ENCODE measurements at regions not wholly inside any gene's neighbourhood (a gene's known extent, or its start where the extent isn't known, plus 50 kb on each side); places are given as distances from the start of the nearest gene placed in this dataset.
"Not testable (repeated sequence)": the region's sequence is repeated elsewhere in the genome, so short reads cannot be mapped to it uniquely, and the experiment has no call there.

GRCh38 chr12:68387338-68387737, 55.2 kb upstream of the MDM1 start:
- no peak for DNase-seq

- DNase-seq = no peak
Observed at GRCh38 chr12:68389305-68389704, 57.1 kb upstream of the MDM1 start.

DNA sequence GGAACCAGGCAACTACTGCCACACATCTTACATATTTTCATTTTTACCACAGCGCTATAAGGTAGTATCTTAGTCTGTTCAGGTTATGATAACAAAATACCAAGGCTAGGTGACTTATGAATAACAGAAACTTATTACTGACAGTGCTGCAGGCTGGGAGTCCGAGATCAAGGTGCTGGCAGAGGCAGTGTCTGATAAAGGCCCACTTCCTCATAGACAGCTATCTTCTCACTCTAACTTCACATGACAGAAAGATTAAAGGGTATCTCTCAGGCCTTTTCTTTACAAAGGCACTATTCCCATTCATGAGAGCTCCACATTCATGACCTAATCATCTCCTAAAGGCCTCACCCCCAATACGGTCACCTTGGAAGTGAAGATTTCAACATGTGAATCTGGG, 59.8 kb upstream of the MDM1 start:
- DNase-seq = no peak

DNA sequence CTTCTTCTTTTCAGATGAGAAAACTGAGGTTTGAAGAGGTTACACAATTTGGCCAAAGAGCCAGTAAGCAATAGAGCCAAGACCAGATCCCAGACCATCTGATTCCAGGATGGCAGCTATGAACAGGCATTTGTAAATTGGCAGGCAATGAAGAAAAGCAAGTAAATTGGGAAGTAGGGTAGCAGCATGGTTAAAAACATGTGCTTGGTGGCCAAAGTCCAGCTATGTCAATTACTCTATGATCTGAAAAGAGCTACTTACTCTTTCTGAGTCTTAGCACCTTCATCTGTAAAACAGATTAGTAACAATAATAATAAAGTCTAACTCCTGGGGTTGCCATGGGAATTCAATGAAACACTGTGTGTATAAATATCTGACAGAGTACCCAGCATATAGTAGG, 60.2 kb upstream of the MDM1 start:
- DNase-seq = no peak

DNA sequence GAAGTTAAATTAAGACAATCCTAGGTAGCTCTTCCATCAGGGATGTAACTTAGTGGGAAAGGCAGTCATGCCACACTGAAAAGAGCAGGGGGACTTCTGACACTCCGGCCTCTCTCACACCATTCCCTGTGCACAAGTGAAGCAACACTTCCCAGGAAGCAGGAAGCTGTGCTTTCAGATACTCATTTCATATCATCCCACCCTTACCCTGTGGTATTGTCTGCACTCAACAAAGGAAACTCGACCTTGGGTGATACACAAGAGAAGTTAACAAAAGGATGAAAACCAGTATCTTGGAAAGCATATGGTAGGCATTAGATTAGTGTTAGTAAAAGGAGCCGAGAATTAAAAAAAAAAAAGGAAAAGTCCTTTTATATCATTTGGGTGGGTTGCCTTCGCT, 61.3 kb upstream of the MDM1 start:
- DNase-seq = no peak

- DNase-seq = no peak
Observed at GRCh38 chr12:68397566-68398158, 65.5 kb upstream of the MDM1 start.

GRCh38 chr12:68398689-68399088, 66.5 kb upstream of the MDM1 start:
- DNase-seq = not testable (repeated sequence)

DNA sequence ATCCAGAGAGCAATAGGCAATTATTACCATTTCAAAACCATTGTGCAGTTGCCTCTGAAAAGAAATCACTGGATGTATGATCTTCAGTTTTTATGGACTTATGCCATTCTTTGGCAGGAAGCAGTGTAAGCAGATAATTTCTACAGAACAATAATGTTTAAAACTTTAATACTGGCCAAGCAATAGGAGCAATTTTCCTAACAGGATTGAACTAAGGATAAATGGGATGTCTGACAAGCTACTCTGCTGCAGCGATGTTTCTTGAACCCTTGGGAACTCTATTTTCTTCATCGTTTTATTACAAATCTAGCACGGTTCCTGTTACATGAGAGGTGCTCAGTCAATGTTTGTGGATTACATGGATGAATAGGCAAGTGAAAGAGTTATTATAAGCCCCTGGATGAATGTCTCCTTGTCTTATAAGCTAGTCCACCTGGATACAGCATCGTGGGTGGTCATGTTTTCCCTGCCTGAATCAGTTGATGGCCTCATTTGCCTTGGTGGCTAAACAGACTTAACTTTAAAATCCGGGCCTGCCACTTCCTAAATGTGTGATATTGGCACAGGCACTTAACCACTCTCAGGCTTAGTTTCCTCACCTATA, 68.2 kb upstream of the MDM1 start:
- DNase-seq = no peak

DNA sequence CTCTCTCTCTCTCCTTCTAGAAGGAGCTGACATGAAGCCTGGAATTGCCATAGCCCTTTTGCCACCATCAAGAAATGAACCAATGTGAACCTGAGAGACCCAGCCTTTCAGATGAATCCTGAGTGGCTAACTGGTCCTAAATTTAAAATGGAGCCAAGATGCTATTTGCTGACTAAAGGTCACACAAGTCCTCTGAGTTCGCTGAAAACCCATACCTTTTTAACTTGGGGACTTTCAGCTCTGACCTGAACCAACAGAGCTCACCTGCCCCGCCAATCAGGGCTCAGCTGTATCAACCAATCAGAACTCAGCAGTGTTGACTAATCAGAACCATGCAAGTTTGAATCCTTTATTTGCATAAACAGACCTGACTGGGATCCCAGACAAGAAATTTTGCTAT, 70.3 kb upstream of the MDM1 start:
- DNase-seq = no peak

GRCh38 chr12:68403296-68403695, 71.1 kb upstream of the MDM1 start:
- DNase-seq = no peak

DNA sequence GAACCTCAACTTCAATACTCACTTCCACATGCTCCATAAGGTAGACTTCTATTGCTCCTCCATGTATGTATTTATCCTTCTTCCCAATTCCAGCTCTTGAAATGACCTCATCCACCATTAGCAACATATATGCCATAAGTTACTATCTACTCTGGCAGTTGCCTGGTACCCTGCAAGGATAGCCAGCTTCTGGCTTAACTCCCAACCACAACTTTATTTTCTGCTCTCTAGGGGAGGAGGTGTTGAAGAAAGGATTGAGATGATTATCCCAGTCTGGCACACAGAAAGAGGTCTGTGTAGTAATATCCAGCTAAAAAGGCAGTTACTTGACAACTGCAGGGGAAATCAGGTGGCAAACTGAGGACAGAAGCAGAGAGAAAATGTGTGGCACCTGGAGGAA, 71.5 kb upstream of the MDM1 start:
- DNase-seq = no peak

DNA sequence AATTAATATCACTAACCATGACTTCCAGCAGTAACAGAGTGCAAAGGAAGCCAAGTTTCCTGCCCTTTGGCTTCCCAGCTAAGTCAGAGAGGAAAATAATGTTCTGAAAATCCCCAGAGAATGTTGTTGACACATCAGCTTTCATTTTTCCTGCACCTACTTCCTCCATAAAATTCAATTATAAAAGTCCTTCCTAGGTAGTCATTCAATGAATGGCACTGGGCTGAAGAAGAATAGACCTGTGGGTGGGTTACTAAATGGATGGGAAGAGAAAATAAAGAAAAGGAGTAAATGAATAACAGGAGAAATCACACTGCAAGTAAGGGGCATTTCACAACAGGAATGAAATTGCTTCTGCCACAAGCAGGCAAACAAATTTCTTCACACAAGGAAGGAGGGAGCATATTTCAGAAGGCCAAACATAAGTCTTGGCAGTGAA, 73.2 kb upstream of the MDM1 start:
- DNase-seq = no peak

DNA sequence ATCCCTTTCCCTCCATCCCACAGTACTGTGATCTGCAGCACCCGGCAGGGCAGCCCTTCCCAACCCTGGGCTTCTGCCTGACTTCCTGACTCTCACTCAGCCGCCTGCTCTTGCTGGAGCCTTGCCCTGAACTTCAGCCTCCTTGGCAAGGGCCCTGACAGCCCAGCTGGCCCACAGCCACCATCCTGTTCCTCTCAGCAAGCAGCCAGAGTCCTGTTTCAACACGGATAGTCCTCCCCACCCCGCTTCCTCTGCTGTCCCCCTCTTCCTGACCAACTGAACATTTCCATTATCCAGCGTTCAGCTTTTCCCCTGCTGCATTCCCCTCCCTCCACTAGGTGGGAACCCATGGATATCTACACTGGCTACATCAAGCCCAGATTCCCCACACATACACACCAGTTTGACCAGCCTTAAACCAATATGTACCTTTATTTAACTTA, 74.0 kb upstream of the MDM1 start:
- no peak for DNase-seq

- no peak for DNase-seq
Observed at GRCh38 chr12:68406911-68407310, 74.7 kb upstream of the MDM1 start.

- DNase-seq = no peak
Observed at GRCh38 chr12:68410018-68410660, 78.0 kb upstream of the MDM1 start.

- DNase-seq = no peak
Observed at GRCh38 chr12:68411371-68411770, 79.2 kb upstream of the MDM1 start.

GRCh38 chr12:68414988-68415387, 82.8 kb upstream of the MDM1 start:
- DNase-seq = no peak

GRCh38 chr12:68416350-68416749, 84.2 kb upstream of the MDM1 start:
- no peak for DNase-seq

GRCh38 chr12:68416826-68417225, 84.7 kb upstream of the MDM1 start:
- no peak for DNase-seq

- DNase-seq = no peak
Observed at GRCh38 chr12:68418137-68418460, 85.9 kb upstream of the MDM1 start.

DNA sequence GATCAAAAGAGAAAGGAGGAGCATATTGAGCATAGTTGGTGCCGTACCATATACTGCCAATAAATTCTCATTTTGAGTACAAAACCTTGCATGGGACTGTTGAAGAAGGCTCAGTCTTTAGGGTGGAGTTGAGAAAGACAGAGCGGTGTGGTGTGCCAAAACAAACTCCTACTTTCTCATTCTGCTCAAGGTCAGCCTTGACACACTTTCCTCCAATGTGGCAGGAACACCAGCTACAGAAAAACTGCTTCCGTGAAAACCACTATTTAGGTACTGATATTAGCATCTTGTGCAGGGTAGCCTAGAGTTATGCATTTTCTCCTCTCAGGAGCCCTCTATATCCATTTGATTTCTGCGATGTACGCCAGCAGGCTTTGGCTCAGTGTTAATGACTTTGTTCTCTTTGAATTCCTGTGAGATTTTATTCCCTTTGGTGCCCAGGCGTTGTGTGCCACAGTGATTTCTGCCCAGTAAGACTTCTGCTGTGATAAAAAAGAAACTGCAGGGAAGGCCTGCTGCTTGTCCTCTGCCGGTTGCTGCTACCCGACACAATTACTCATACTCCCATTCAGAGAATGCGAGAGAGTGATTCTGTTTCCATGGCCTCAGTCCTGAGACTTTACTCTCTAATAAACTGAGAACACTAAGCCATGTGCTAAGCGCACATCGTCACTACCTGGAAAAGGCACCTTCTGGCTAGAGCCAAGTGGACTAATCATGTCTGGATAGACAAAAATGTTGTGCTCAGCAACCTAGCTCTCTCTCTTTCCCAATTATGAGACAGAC, 88.3 kb upstream of the MDM1 start:
- no peak for DNase-seq

- no peak for DNase-seq
Observed at GRCh38 chr12:68422159-68422558, 90.0 kb upstream of the MDM1 start.

- DNase-seq = no peak
Observed at GRCh38 chr12:68422956-68423574, 90.9 kb upstream of the MDM1 start.

DNA sequence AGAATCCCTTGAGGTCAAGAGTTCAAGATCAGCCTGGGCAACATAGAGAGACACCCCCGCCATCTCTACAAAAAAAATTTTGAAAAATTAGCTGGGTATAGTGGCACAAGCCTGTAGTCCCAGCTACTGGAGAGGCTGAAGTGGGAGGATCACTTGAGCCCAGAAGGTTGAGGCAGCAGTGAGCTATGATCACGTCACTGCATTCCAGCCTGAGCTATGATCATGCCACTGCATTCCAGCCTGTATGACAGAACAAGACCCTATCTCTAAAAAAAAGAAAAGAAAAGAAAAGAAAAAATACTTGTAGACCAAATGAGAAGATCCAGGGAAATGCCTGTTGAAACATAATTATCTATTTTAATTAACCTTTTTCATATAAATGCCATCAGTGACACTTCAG, 93.8 kb upstream of the MDM1 start:
- DNase-seq = no peak

Data from activated gamma-delta T cell treated with Interleukin-2 at 50 U/mL for 16 hours (primary cell).